ENCODE measurements at regions not wholly inside any gene's neighbourhood (a gene's known extent, or its start where the extent isn't known, plus 50 kb on each side); places are given as distances from the start of the nearest gene placed in this dataset.

DNA sequence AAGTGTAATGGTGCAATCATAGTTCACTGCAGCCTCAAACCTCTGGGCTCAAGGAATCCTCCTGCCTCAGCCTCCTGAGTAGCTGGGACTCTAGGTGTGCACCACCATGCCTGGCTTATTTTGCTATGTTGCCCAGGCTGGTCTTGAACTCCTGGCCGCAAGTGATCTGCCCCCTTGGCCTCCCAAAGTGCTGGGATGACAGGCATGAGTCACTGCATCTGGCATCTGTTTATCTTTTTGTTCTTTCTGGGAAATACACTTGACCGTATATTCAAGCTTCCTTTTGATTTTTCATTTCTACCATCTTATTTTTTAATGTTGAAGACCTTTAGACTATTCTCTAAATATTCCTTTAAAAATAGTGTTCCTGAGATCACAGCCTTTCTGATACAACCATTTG lies 82.4 kb upstream of the OSBPL8 start:
- TF ChIP-seq, protein P1, sequence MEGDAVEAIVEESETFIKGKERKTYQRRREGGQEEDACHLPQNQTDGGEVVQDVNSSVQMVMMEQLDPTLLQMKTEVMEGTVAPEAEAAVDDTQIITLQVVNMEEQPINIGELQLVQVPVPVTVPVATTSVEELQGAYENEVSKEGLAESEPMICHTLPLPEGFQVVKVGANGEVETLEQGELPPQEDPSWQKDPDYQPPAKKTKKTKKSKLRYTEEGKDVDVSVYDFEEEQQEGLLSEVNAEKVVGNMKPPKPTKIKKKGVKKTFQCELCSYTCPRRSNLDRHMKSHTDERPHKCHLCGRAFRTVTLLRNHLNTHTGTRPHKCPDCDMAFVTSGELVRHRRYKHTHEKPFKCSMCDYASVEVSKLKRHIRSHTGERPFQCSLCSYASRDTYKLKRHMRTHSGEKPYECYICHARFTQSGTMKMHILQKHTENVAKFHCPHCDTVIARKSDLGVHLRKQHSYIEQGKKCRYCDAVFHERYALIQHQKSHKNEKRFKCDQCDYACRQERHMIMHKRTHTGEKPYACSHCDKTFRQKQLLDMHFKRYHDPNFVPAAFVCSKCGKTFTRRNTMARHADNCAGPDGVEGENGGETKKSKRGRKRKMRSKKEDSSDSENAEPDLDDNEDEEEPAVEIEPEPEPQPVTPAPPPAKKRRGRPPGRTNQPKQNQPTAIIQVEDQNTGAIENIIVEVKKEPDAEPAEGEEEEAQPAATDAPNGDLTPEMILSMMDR (IDR thresholded peaks at IDR 0.05; ENCODE audit: low read depth, low read length), result no peak
- TF ChIP-seq, protein P2, sequence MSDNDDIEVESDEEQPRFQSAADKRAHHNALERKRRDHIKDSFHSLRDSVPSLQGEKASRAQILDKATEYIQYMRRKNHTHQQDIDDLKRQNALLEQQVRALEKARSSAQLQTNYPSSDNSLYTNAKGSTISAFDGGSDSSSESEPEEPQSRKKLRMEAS (IDR thresholded peaks at IDR 0.05; ENCODE audit: low read depth, low read length), result no peak
- TF ChIP-seq MYC (IDR thresholded peaks at IDR 0.05; ENCODE audit: low read depth, low read length) (no peak), POLR2A (IDR thresholded peaks at IDR 0.05; ENCODE audit: extremely low read depth, insufficient read length) (no peak)
- no peak overlapping the region for H3K4me3 ChIP-seq (ENCODE audit: low read depth, low read length)
- no peak for DNase-seq (ENCODE audit: low read depth)

DNA sequence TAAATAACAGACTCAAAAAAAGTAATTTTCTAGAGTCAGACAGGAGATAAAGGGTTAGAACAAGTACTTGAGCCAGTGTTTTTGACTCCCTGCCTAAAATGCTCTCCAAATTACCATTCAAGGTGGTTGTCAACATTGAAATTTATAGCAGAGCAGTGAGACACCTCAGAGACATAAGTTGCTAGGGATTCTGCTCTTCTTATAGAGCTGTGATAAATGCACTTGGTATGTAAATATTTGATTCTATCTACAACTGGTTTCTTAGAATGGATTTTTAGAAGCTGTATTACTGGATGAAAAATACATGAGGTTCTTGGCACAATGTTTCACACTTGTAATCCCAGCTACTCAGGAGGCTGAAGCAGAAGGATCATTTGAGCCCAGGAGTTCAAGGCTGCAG lies 83.9 kb upstream of the OSBPL8 start:
- no peak overlapping the region for H3K4me3 ChIP-seq (ENCODE audit: low read depth, low read length)
- TF ChIP-seq, protein P2 (IDR thresholded peaks at IDR 0.05; ENCODE audit: low read depth, low read length), result no peak
- no peak for TF ChIP-seq POLR2A (IDR thresholded peaks at IDR 0.05; ENCODE audit: extremely low read depth, insufficient read length)
- TF ChIP-seq, protein P1 (IDR thresholded peaks at IDR 0.05; ENCODE audit: low read depth, low read length), result no peak
- no peak for DNase-seq (ENCODE audit: low read depth)

DNA sequence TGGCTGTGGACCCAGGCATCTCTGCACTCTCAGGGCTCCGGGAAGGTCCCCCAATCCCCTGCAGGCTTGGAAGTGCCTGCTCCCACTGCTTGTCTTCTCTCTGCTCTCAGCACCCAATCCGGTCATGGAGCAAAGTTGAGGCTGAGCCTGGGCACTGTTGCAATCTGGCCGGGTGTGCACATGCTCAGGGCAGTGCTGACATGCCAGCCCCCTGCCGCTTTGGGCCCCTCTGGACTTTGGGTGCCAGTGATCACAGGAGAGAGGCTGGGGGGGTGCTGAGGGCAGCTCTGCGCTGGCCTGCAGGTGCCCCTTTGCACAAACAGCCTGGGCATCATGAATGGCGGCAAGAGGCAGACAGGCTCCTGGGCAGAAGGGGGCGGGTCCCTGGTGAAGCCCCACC lies 85.4 kb upstream of the OSBPL8 start:
- no peak for DNase-seq (ENCODE audit: low read depth)
- H3K4me3 ChIP-seq (ENCODE audit: low read depth, low read length), result no peak overlapping the region
- no peak for TF ChIP-seq POLR2A (IDR thresholded peaks at IDR 0.05; ENCODE audit: extremely low read depth, insufficient read length)
- TF ChIP-seq, protein P2 (IDR thresholded peaks at IDR 0.05; ENCODE audit: low read depth, low read length), result no peak
- TF ChIP-seq MYC (IDR thresholded peaks at IDR 0.05; ENCODE audit: low read depth, low read length), result no peak
- TF ChIP-seq, protein P1 (IDR thresholded peaks at IDR 0.05; ENCODE audit: low read depth, low read length), result no peak

DNA sequence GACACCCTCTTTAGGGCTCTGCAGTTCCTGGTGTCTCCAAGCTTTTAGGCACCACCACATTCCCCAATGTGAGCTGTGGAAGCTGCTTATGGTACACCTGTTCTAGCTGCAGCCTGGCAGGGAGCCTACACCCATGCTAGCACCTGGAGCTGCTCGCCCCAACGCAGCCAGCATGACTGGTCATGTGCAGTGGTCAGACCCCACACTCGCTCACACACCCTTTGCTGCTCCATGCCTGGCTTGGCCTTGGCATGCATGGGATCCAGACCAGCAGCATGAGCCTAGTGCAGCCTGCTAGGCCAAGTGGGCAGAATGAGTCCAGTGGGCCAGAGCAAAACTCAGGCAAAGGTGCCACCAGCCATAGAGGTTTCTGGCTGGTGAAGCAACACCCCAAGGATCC lies 86.4 kb upstream of the OSBPL8 start:
- DNase-seq (ENCODE audit: low read depth), result no peak

DNA sequence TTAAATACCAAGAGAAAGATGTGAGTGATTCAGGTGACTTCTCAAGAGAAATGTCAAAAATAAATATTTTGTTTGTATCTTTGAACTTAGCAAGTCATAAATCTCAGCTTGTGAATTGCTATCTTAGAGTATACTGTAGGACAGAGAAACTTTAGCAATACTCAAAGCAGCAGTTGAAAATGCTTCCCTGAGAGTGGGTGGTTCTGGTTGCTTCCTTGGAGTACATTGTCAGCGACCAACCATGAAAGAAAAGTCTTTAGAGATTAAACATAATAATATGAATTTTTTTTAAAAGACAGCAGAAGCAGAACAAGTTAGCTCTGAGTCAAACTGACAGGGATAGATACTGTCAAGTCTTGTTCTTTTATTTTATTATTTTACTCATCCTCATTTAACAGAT lies 86.8 kb upstream of the OSBPL8 start:
- no peak for DNase-seq (ENCODE audit: low read depth)
- no peak overlapping the region for H3K4me3 ChIP-seq (ENCODE audit: low read depth, low read length)
- TF ChIP-seq, protein P1 (IDR thresholded peaks at IDR 0.05; ENCODE audit: low read depth, low read length), result no peak
- no peak for TF ChIP-seq POLR2A (IDR thresholded peaks at IDR 0.05; ENCODE audit: extremely low read depth, insufficient read length)
- TF ChIP-seq, protein P2 (IDR thresholded peaks at IDR 0.05; ENCODE audit: low read depth, low read length), result no peak
- TF ChIP-seq MYC (IDR thresholded peaks at IDR 0.05; ENCODE audit: low read depth, low read length), result no peak

More for the DNA sequence above, 86.4 kb upstream of the OSBPL8 start:
- no peak overlapping the region for H3K4me3 ChIP-seq (ENCODE audit: low read depth, low read length)
- TF ChIP-seq MYC (IDR thresholded peaks at IDR 0.05; ENCODE audit: low read depth, low read length) (no peak), POLR2A (IDR thresholded peaks at IDR 0.05; ENCODE audit: extremely low read depth, insufficient read length) (no peak)
- TF ChIP-seq, protein P1 (IDR thresholded peaks at IDR 0.05; ENCODE audit: low read depth, low read length), result no peak
- TF ChIP-seq, protein P2 (IDR thresholded peaks at IDR 0.05; ENCODE audit: low read depth, low read length), result no peak

DNA sequence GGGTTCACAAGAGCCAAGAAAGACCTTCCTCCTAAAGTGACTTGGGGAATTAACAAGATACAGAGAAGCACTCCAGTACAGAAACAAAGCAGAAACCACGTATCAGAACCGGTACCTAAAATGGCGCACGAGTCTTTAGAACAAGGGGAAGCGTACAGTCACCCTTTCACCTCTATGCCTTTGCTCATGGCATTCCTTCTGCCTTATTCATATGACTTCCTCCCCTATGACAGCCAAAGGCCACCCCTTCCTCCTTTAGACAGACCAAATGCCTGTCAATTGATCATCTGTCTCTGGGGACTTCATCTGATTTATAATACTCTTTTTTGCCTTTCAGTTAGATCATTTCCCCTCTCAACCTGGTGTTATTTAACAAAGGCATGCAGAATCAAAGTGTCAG lies 89.5 kb upstream of the OSBPL8 start:
- H3K4me3 ChIP-seq (ENCODE audit: low read depth, low read length), result no peak overlapping the region
- no peak for TF ChIP-seq POLR2A (IDR thresholded peaks at IDR 0.05; ENCODE audit: extremely low read depth, insufficient read length)
- TF ChIP-seq, protein P2 (IDR thresholded peaks at IDR 0.05; ENCODE audit: low read depth, low read length), result no peak
- TF ChIP-seq, protein P1 (IDR thresholded peaks at IDR 0.05; ENCODE audit: low read depth, low read length), result no peak
- no peak for TF ChIP-seq MYC (IDR thresholded peaks at IDR 0.05; ENCODE audit: low read depth, low read length)
- no peak for DNase-seq (ENCODE audit: low read depth)
